ENCODE measurements at regions not wholly inside any gene's neighbourhood (a gene's known extent, or its start where the extent isn't known, plus 50 kb on each side); places are given as distances from the start of the nearest gene placed in this dataset.

- DNase-seq: no peak
Measured at GRCh38 chr2:13021470-13021957, 304.8 kb downstream of the TRIB2 start.

GRCh38 chr2:13030606-13031005, 313.9 kb downstream of the TRIB2 start:
- DNase-seq: no peak

- no peak for DNase-seq
Measured at GRCh38 chr2:13034861-13035260, 318.1 kb downstream of the TRIB2 start.

GRCh38 chr2:13035866-13036265, 319.1 kb downstream of the TRIB2 start:
- DNase-seq: no peak

- DNase-seq: no peak
Measured at GRCh38 chr2:13040043-13040442, 323.3 kb downstream of the TRIB2 start.

- no peak for DNase-seq
Measured at GRCh38 chr2:13046557-13047165, 329.9 kb downstream of the TRIB2 start.

- no peak for DNase-seq
Measured at GRCh38 chr2:13050764-13051163, 334.0 kb downstream of the TRIB2 start.

- no peak for DNase-seq
Measured at GRCh38 chr2:13052547-13052946, 335.8 kb downstream of the TRIB2 start.

- no peak for DNase-seq
Measured at GRCh38 chr2:13056259-13056843, 339.6 kb downstream of the TRIB2 start.

- DNase-seq: no peak
Measured at GRCh38 chr2:13057671-13058070, 340.9 kb downstream of the TRIB2 start.

GRCh38 chr2:13066676-13067075, 349.9 kb downstream of the TRIB2 start:
- no peak for DNase-seq

- DNase-seq: no peak
Measured at GRCh38 chr2:13067508-13067907, 350.8 kb downstream of the TRIB2 start.

- DNase-seq: no peak
Measured at GRCh38 chr2:13089971-13090370, 373.2 kb downstream of the TRIB2 start.

GRCh38 chr2:13091455-13091854, 374.7 kb downstream of the TRIB2 start:
- no peak for DNase-seq

- DNase-seq: no peak
Measured at GRCh38 chr2:13091861-13092378, 375.2 kb downstream of the TRIB2 start.

GRCh38 chr2:13093416-13093991, 376.8 kb downstream of the TRIB2 start:
- DNase-seq: no peak

GRCh38 chr2:13102397-13103063, 385.8 kb downstream of the TRIB2 start:
- DNase-seq: no peak

- no peak for DNase-seq
Measured at GRCh38 chr2:13103151-13103550, 386.4 kb downstream of the TRIB2 start.

GRCh38 chr2:13103778-13104493, 387.2 kb downstream of the TRIB2 start:
- DNase-seq: no peak

- DNase-seq: no peak
Measured at GRCh38 chr2:13104723-13105122, 388.0 kb downstream of the TRIB2 start.

GRCh38 chr2:13106302-13106701, 389.6 kb downstream of the TRIB2 start:
- no peak for DNase-seq

- no peak for DNase-seq
Measured at GRCh38 chr2:13109516-13109915, 392.8 kb downstream of the TRIB2 start.

GRCh38 chr2:13110825-13111224, 394.1 kb downstream of the TRIB2 start:
- no peak for DNase-seq

All from bone marrow (tissue), 2 donors.